Mesendoderm (in vitro differentiated cells): ENCODE measurements at regions not wholly inside any gene's neighbourhood (a gene's known extent, or its start where the extent isn't known, plus 50 kb on each side); places are given as distances from the start of the nearest gene placed in this dataset.

Source experiments
- DNase-seq: peaks from one replicate; pipeline ENCODE4 v3.0.0; 2013
- H2AK5ac ChIP-seq: 2 replicates; pipeline ENCODE4 v1.6.1; 2013; ENCODE audit warnings: low read length, inconsistent platforms
- H2BK120ac ChIP-seq: 2 replicates; pipeline ENCODE4 v1.6.1; 2013; ENCODE audit warnings: low read depth, mild to moderate bottlenecking, low read length, moderate library complexity, mixed read lengths
- H2BK15ac ChIP-seq: replicated peaks from 2 replicates; pipeline ENCODE4 v1.6.1; 2013; ENCODE audit warnings: low read depth, mild to moderate bottlenecking, moderate library complexity
- H2BK5ac ChIP-seq: 2 replicates; pipeline ENCODE4 v1.6.1; 2013; ENCODE audit warnings: low read length, inconsistent platforms
- H3K18ac ChIP-seq: 2 replicates; pipeline ENCODE4 v1.6.1; 2013; ENCODE audit warnings: mild to moderate bottlenecking, low read length, mixed read lengths
- H3K23ac ChIP-seq: one replicate; pipeline ENCODE4 v1.6.1; 2013; ENCODE audit warnings: low read length
- H3K27ac ChIP-seq: 2 replicates; pipeline ENCODE4 v1.5.1; 2013; ENCODE audit warnings: low read depth, mild to moderate bottlenecking, inconsistent platforms, low read length, moderate library complexity
- H3K27me3 ChIP-seq: 2 replicates; pipeline ENCODE4 v1.6.1; 2013; ENCODE audit warnings: low read length, control low read depth, mild to moderate bottlenecking, inconsistent platforms; ENCODE audit not compliant: insufficient read depth, poor library complexity
- H3K36me3 ChIP-seq: 2 replicates; pipeline ENCODE4 v1.6.1; 2013; ENCODE audit warnings: low read length, inconsistent platforms; ENCODE audit not compliant: control insufficient read depth, insufficient read depth
- H3K4ac ChIP-seq: one replicate; pipeline ENCODE4 v1.6.1; 2013; ENCODE audit warnings: low read depth, mild to moderate bottlenecking, low read length, moderate library complexity
- H3K4me1 ChIP-seq: 2 replicates; pipeline ENCODE4 v1.6.1; 2013; ENCODE audit warnings: low read depth, low read length, inconsistent platforms; ENCODE audit not compliant: control insufficient read depth
- H3K4me2 ChIP-seq: 2 replicates; pipeline ENCODE4 v1.6.1; 2013; ENCODE audit warnings: low read length
- H3K4me3 ChIP-seq: 2 replicates; pipeline ENCODE4 v1.5.1; 2013; ENCODE audit warnings: mild to moderate bottlenecking, low read length
- H3K56ac ChIP-seq: one replicate; pipeline ENCODE4 v1.6.1; 2013; ENCODE audit warnings: low read length
- H3K79me1 ChIP-seq: 2 replicates; pipeline ENCODE4 v1.6.1; 2013; ENCODE audit warnings: low read length, inconsistent platforms
- H3K79me2 ChIP-seq: 2 replicates; pipeline ENCODE4 v1.6.1; 2013; ENCODE audit warnings: mild to moderate bottlenecking, low read length; ENCODE audit not compliant: control insufficient read depth, insufficient read depth
- H3K9ac ChIP-seq: 2 replicates; pipeline ENCODE4 v1.6.1; 2013; ENCODE audit warnings: low read length, inconsistent platforms
- H4K5ac ChIP-seq: one replicate; pipeline ENCODE4 v1.6.1; 2013; ENCODE audit warnings: low read length
- H4K8ac ChIP-seq: one replicate; pipeline ENCODE4 v1.6.1; 2013; ENCODE audit warnings: low read depth, mild to moderate bottlenecking, control low read depth, low read length, moderate library complexity
- WGBS: extraction: QIAGEN DNeasy Blood & Tissue Kit; methylation state at CpG from one replicate; pipeline ENCODE4 v1.1.7; 2013; ENCODE audit warnings: low lambda C conversion rate, missing lambda C conversion rate; ENCODE audit not compliant: insufficient coverage; ENCODE audit errors: extremely low coverage; 5-methylcytosine and 5-hydroxymethylcytosine counted together

- Histone ChIP-seq H3K18ac (no peak overlapping the region), H2BK15ac (no peak overlapping the region), H3K79me1 (no peaks in the 10 kb centered on the region), H3K27ac (no peak overlapping the region), H2BK120ac (no peak overlapping the region), H3K23ac (no peak overlapping the region), H3K4me2 (no peak overlapping the region), H3K4me3 (no peak overlapping the region), H3K79me2 (no peaks in the 10 kb centered on the region), H3K4me1 (no peaks in the 10 kb centered on the region), H2AK5ac (no peak overlapping the region), H3K56ac (no peak overlapping the region), H3K4ac (no peak overlapping the region), H4K8ac (no peak overlapping the region), H3K36me3 (no peaks in the 10 kb centered on the region), H2BK5ac (no peak overlapping the region), H3K27me3 (no peaks in the 10 kb centered on the region), H4K5ac (no peak overlapping the region), H3K9ac (no peak overlapping the region)
- no CpG with 5 or more reads among the region's 5 CpGs for WGBS
- no peak for DNase-seq
Observed at GRCh38 chr10:59027975-59028655, 148.3 kb upstream of the PHYHIPL start.

GRCh38 chr10:59033622-59034021 lies 142.8 kb upstream of the PHYHIPL start:
- no peak overlapping the region for H3K23ac ChIP-seq
- no peak for DNase-seq

GRCh38 chr10:59036311-59037017 lies 140.0 kb upstream of the PHYHIPL start:
- H4K8ac ChIP-seq, result no peak overlapping the region
- H3K9ac ChIP-seq, result no peak overlapping the region
- H3K79me2 ChIP-seq, result no peaks in the 10 kb centered on the region
- no peak overlapping the region for H3K4me3 ChIP-seq
- no peaks in the 10 kb centered on the region for H3K36me3 ChIP-seq
- H2AK5ac ChIP-seq, result no peak overlapping the region
- DNase-seq, result no peak
- no peak overlapping the region for H4K5ac ChIP-seq
- no peak overlapping the region for H2BK15ac ChIP-seq
- H3K79me1 ChIP-seq, result no peaks in the 10 kb centered on the region
- WGBS, result no CpG with 5 or more reads among the region's 3 CpGs
- H3K4me1 ChIP-seq, result no peaks in the 10 kb centered on the region
- H3K27me3 ChIP-seq, result no peaks in the 10 kb centered on the region
- H3K18ac ChIP-seq, result no peak overlapping the region
- no peak overlapping the region for H3K23ac ChIP-seq
- no peak overlapping the region for H2BK120ac ChIP-seq
- H3K4me2 ChIP-seq, result no peak overlapping the region
- no peak overlapping the region for H2BK5ac ChIP-seq
- no peak overlapping the region for H3K27ac ChIP-seq
- no peak overlapping the region for H3K4ac ChIP-seq
- H3K56ac ChIP-seq, result no peak overlapping the region

More at GRCh38 chr10:59033622-59034021, 142.8 kb upstream of the PHYHIPL start:
- no peak overlapping the region for H4K8ac ChIP-seq
- no peak overlapping the region for H2BK15ac ChIP-seq
- H3K4me3 ChIP-seq, result no peak overlapping the region
- whole genome bisulfite sequencing, result no CpG with 5 or more reads among the region's 6 CpGs
- H3K27ac ChIP-seq, result no peak overlapping the region
- H3K79me1 ChIP-seq, result no peaks in the 10 kb centered on the region
- H2BK120ac ChIP-seq, result no peak overlapping the region
- no peaks in the 10 kb centered on the region for H3K79me2 ChIP-seq
- H3K36me3 ChIP-seq, result no peaks in the 10 kb centered on the region
- H2AK5ac ChIP-seq, result no peak overlapping the region
- H3K4ac ChIP-seq, result no peak overlapping the region
- no peaks in the 10 kb centered on the region for H3K4me1 ChIP-seq
- H4K5ac ChIP-seq, result no peak overlapping the region
- no peaks in the 10 kb centered on the region for H3K27me3 ChIP-seq
- H3K56ac ChIP-seq, result no peak overlapping the region
- no peak overlapping the region for H3K9ac ChIP-seq
- no peak overlapping the region for H2BK5ac ChIP-seq
- no peak overlapping the region for H3K18ac ChIP-seq
- H3K4me2 ChIP-seq, result no peak overlapping the region

- Histone ChIP-seq H2BK5ac (no peak overlapping the region), H2BK15ac (no peak overlapping the region), H3K23ac (no peak overlapping the region), H4K8ac (no peak overlapping the region), H3K4me2 (no peak overlapping the region), H3K79me2 (no peaks in the 10 kb centered on the region), H2BK120ac (no peak overlapping the region), H3K9ac (no peak overlapping the region), H3K36me3 (no peaks in the 10 kb centered on the region), H3K27me3 (no peaks in the 10 kb centered on the region), H3K18ac (no peak overlapping the region), H4K5ac (no peak overlapping the region), H3K27ac (no peak overlapping the region), H3K4ac (no peak overlapping the region), H3K4me1 (no peaks in the 10 kb centered on the region), H3K4me3 (no peak overlapping the region), H2AK5ac (no peak overlapping the region), H3K56ac (no peak overlapping the region), H3K79me1 (no peaks in the 10 kb centered on the region)
- DNase-seq, result no peak
- WGBS, result no CpG with 5 or more reads among the region's 2 CpGs
Observed at GRCh38 chr10:59037018-59037389, 139.4 kb upstream of the PHYHIPL start.

- Histone ChIP-seq H3K79me2 (no peaks in the 10 kb centered on the region), H4K8ac (no peak overlapping the region), H3K4ac (no peak overlapping the region), H3K18ac (no peak overlapping the region), H3K4me1 (no peaks in the 10 kb centered on the region), H3K56ac (no peak overlapping the region), H3K23ac (no peak overlapping the region), H3K9ac (no peak overlapping the region), H3K4me3 (no peak overlapping the region), H4K5ac (no peak overlapping the region), H2AK5ac (no peak overlapping the region), H3K27me3 (no peaks in the 10 kb centered on the region), H3K27ac (no peak overlapping the region), H3K4me2 (no peak overlapping the region), H3K36me3 (no peaks in the 10 kb centered on the region), H2BK5ac (no peak overlapping the region), H3K79me1 (no peaks in the 10 kb centered on the region), H2BK120ac (no peak overlapping the region), H2BK15ac (no peak overlapping the region)
- no peak for DNase-seq
- no CpG with 5 or more reads among the region's 1 CpG for WGBS
Observed at GRCh38 chr10:59037506-59037905, 138.9 kb upstream of the PHYHIPL start.
